ENCODE measurements at regions not wholly inside any gene's neighbourhood (a gene's known extent, or its start where the extent isn't known, plus 50 kb on each side); places are given as distances from the start of the nearest gene placed in this dataset.

GRCh38 chr12:107891967-107892366 lies 117.5 kb downstream of the ASCL4 start:
- peak; percentile 26 for DNase-seq (ENCODE audit: low read depth)

- peak; percentile 13 for DNase-seq (ENCODE audit: low read depth)
These were observed 120.1 kb downstream of the ASCL4 start for GRCh38 chr12:107894589-107894988.

GRCh38 chr12:107895966-107896365 lies 121.5 kb downstream of the ASCL4 start:
- no peak for DNase-seq (ENCODE audit: low read depth)

- no peak for DNase-seq (ENCODE audit: low read depth)
These were observed 126.1 kb downstream of the ASCL4 start for GRCh38 chr12:107900588-107900987.

GRCh38 chr12:107903341-107904061 lies 129.0 kb downstream of the ASCL4 start:
- DNase-seq (ENCODE audit: low read depth): peak; percentile 5

- no peak for DNase-seq (ENCODE audit: low read depth)
These were observed 132.2 kb downstream of the ASCL4 start for GRCh38 chr12:107906707-107907106.

- DNase-seq (ENCODE audit: low read depth): peak; percentile 17
These were observed 138.0 kb downstream of the ASCL4 start for GRCh38 chr12:107912421-107913004.

GRCh38 chr12:107914460-107914977 lies 140.0 kb downstream of the ASCL4 start:
- DNase-seq (ENCODE audit: low read depth): no peak

- DNase-seq (ENCODE audit: low read depth): peak; percentile 23
These were observed 143.7 kb downstream of the ASCL4 start for GRCh38 chr12:107917912-107918800.

- no peak for DNase-seq (ENCODE audit: low read depth)
These were observed 146.6 kb downstream of the ASCL4 start for GRCh38 chr12:107921062-107921461.

GRCh38 chr12:107925125-107925524 lies 150.6 kb downstream of the ASCL4 start:
- no peak for DNase-seq (ENCODE audit: low read depth)

GRCh38 chr12:107929436-107929835 lies 154.9 kb downstream of the ASCL4 start:
- DNase-seq (ENCODE audit: low read depth): peak; percentile 32

GRCh38 chr12:107931761-107932160 lies 157.3 kb downstream of the ASCL4 start:
- no peak for DNase-seq (ENCODE audit: low read depth)

- DNase-seq (ENCODE audit: low read depth): no peak
These were observed 163.9 kb downstream of the ASCL4 start for GRCh38 chr12:107938446-107938845.

- DNase-seq (ENCODE audit: low read depth): no peak
These were observed 174.0 kb downstream of the ASCL4 start for GRCh38 chr12:107948391-107948945.

GRCh38 chr12:107951024-107951423 lies 176.5 kb downstream of the ASCL4 start:
- DNase-seq (ENCODE audit: low read depth): no peak

GRCh38 chr12:107955966-107956643 lies 173.0 kb upstream of the WSCD2 start:
- no peak for DNase-seq (ENCODE audit: low read depth)

GRCh38 chr12:107957459-107957858 lies 171.6 kb upstream of the WSCD2 start:
- no peak for DNase-seq (ENCODE audit: low read depth)

GRCh38 chr12:107963635-107964034 lies 165.5 kb upstream of the WSCD2 start:
- DNase-seq (ENCODE audit: low read depth): no peak

GRCh38 chr12:107967170-107967569 lies 161.9 kb upstream of the WSCD2 start:
- no peak for DNase-seq (ENCODE audit: low read depth)

GRCh38 chr12:107973950-107974349 lies 155.1 kb upstream of the WSCD2 start:
- DNase-seq (ENCODE audit: low read depth): no peak

GRCh38 chr12:107976331-107976730 lies 152.8 kb upstream of the WSCD2 start:
- no peak for DNase-seq (ENCODE audit: low read depth)
